DMS53 (cell line): ENCODE measurements at regions not wholly inside any gene's neighbourhood (a gene's known extent, or its start where the extent isn't known, plus 50 kb on each side); places are given as distances from the start of the nearest gene placed in this dataset.

Source experiments
- DNase-seq: peaks from one replicate; lab custom pipeline; 2025; lab: John Stamatoyannopoulos, UW

GRCh38 chr11:121938076-121938475 lies 177.9 kb downstream of the BLID start:
- DNase-seq: no peak

GRCh38 chr11:121936781-121937447 lies 179.1 kb downstream of the BLID start:
- no peak for DNase-seq

- no peak for DNase-seq
These were observed 179.6 kb downstream of the BLID start for GRCh38 chr11:121936370-121936769.

- no peak for DNase-seq
These were observed 182.3 kb downstream of the BLID start for GRCh38 chr11:121933694-121934093.

- DNase-seq: no peak
These were observed 182.7 kb downstream of the BLID start for GRCh38 chr11:121933294-121933693.

GRCh38 chr11:121932646-121933185 lies 183.3 kb downstream of the BLID start:
- no peak for DNase-seq

GRCh38 chr11:121931748-121932352 lies 184.2 kb downstream of the BLID start:
- DNase-seq: no peak

GRCh38 chr11:121931121-121931520 lies 184.9 kb downstream of the BLID start:
- no peak for DNase-seq

- peak; percentile 14 for DNase-seq
These were observed 185.7 kb downstream of the BLID start for GRCh38 chr11:121930004-121930965.

GRCh38 chr11:121929581-121929980 lies 186.4 kb downstream of the BLID start:
- peak; percentile 7 for DNase-seq

GRCh38 chr11:121928597-121929580 lies 187.1 kb downstream of the BLID start:
- no peak for DNase-seq

- DNase-seq: no peak
These were observed 188.2 kb downstream of the BLID start for GRCh38 chr11:121927789-121928188.

- no peak for DNase-seq
These were observed 188.8 kb downstream of the BLID start for GRCh38 chr11:121927097-121927785.

GRCh38 chr11:121924191-121924590 lies 191.8 kb downstream of the BLID start:
- DNase-seq: no peak

- DNase-seq: no peak
These were observed 198.5 kb downstream of the BLID start for GRCh38 chr11:121917482-121917881.

GRCh38 chr11:121914508-121915059 lies 201.4 kb downstream of the BLID start:
- DNase-seq: no peak

- DNase-seq: no peak
These were observed 206.4 kb downstream of the BLID start for GRCh38 chr11:121909596-121909995.

GRCh38 chr11:121907379-121907778 lies 208.6 kb downstream of the BLID start:
- DNase-seq: no peak

- no peak for DNase-seq
These were observed 211.9 kb downstream of the BLID start for GRCh38 chr11:121904148-121904547.

- DNase-seq: no peak
These were observed 214.1 kb downstream of the BLID start for GRCh38 chr11:121901886-121902285.
